H9 (cell line): ENCODE measurements at regions not wholly inside any gene's neighbourhood (a gene's known extent, or its start where the extent isn't known, plus 50 kb on each side); places are given as distances from the start of the nearest gene placed in this dataset.

Experiments used
- DNase-seq: peaks from one replicate; pipeline ENCODE4 v3.0.0-alpha.2; 2017
- H2AFZ ChIP-seq: one replicate; pipeline ENCODE4 v1.6.1; 2013; ENCODE audit warnings: mild to moderate bottlenecking, low read length, control low read depth, moderate library complexity
- H2AK5ac ChIP-seq: 2 replicates; pipeline ENCODE4 v1.6.1; 2013; ENCODE audit warnings: low read length, control low read depth, mixed read lengths; ENCODE audit not compliant: insufficient read length
- H2BK120ac ChIP-seq: one replicate; pipeline ENCODE4 v1.6.1; 2013; ENCODE audit warnings: low read depth, mild to moderate bottlenecking, low read length, control low read depth, inconsistent platforms; ENCODE audit not compliant: poor library complexity, severe bottlenecking
- H2BK12ac ChIP-seq: 2 replicates; pipeline ENCODE4 v1.6.1; 2013; ENCODE audit warnings: low read length, control low read depth, mixed read lengths, low read depth; ENCODE audit not compliant: insufficient read length
- H2BK15ac ChIP-seq: 2 replicates; pipeline ENCODE4 v1.6.1; 2013; ENCODE audit warnings: low read depth, low read length, control low read depth
- H2BK20ac ChIP-seq: one replicate; pipeline ENCODE4 v1.6.1; 2013; ENCODE audit warnings: low read depth, mild to moderate bottlenecking, low read length, control low read depth, inconsistent platforms; ENCODE audit not compliant: poor library complexity, severe bottlenecking
- H2BK5ac ChIP-seq: 2 replicates; pipeline ENCODE4 v1.6.1; 2013; ENCODE audit warnings: low read length, control low read depth, mixed read lengths; ENCODE audit not compliant: insufficient read length
- H3K14ac ChIP-seq: 2 replicates; pipeline ENCODE4 v1.6.1; 2013; ENCODE audit warnings: low read length, control low read depth; ENCODE audit not compliant: insufficient read depth
- H3K18ac ChIP-seq: 2 replicates; pipeline ENCODE4 v1.6.1; 2013; ENCODE audit warnings: low read depth, mild to moderate bottlenecking, mixed read lengths, low read length, control low read depth; ENCODE audit not compliant: insufficient read length
- H3K23ac ChIP-seq: 2 replicates; pipeline ENCODE4 v1.6.1; 2013; ENCODE audit warnings: low read length, control low read depth, mixed read lengths, low read depth; ENCODE audit not compliant: insufficient read length
- H3K23me2 ChIP-seq: 2 replicates; pipeline ENCODE4 v1.6.1; 2013; ENCODE audit warnings: low read depth, mild to moderate bottlenecking, mixed read lengths, low read length, control low read depth; ENCODE audit not compliant: insufficient read length, poor library complexity, severe bottlenecking
- H3K27ac ChIP-seq: 2 replicates; pipeline ENCODE4 v1.5.1; 2013; ENCODE audit warnings: low read length, control low read depth, mixed read lengths, low read depth; ENCODE audit not compliant: insufficient read length
- H3K27me3 ChIP-seq: 2 replicates; pipeline ENCODE4 v1.6.1; 2013; ENCODE audit warnings: low read length, control low read depth, inconsistent platforms; ENCODE audit not compliant: insufficient read depth
- H3K4ac ChIP-seq: 2 replicates; pipeline ENCODE4 v1.6.1; 2013; ENCODE audit warnings: low read depth, mild to moderate bottlenecking, control low read depth, inconsistent platforms, low read length, moderate library complexity
- H3K4me1 ChIP-seq: 2 replicates; pipeline ENCODE4 v1.6.1; 2013; ENCODE audit warnings: low read length, control low read depth, inconsistent platforms; ENCODE audit not compliant: insufficient read depth
- H3K4me2 ChIP-seq: 2 replicates; pipeline ENCODE4 v1.6.1; 2013; ENCODE audit warnings: low read length, control low read depth, mixed read lengths; ENCODE audit not compliant: insufficient read length, insufficient read depth
- H3K56ac ChIP-seq: 2 replicates; pipeline ENCODE4 v1.6.1; 2013; ENCODE audit warnings: low read depth, mild to moderate bottlenecking, mixed read lengths, low read length, control low read depth; ENCODE audit not compliant: insufficient read length
- H3K79me1 ChIP-seq: 2 replicates; pipeline ENCODE4 v1.6.1; 2013; ENCODE audit warnings: low read depth, mild to moderate bottlenecking, moderate library complexity, low read length, control low read depth, inconsistent platforms; ENCODE audit not compliant: insufficient read depth, poor library complexity, severe bottlenecking
- H3K79me2 ChIP-seq: 2 replicates; pipeline ENCODE4 v1.6.1; 2013; ENCODE audit warnings: low read length, control low read depth, inconsistent platforms; ENCODE audit not compliant: insufficient read depth
- H3K9ac ChIP-seq: 2 replicates; pipeline ENCODE4 v1.6.1; 2013; ENCODE audit warnings: low read length, control low read depth, mixed read lengths; ENCODE audit not compliant: insufficient read length; ENCODE audit errors: extremely low read depth
- H3K9me3 ChIP-seq: one replicate; pipeline ENCODE4 v1.6.1; 2013; ENCODE audit warnings: low read depth, low read length, inconsistent platforms; ENCODE audit not compliant: control insufficient read depth
- H3T11ph ChIP-seq: one replicate; pipeline ENCODE4 v1.6.1; 2013; ENCODE audit warnings: mild to moderate bottlenecking, low read length, control low read depth, inconsistent platforms
- H4K20me1 ChIP-seq: one replicate; pipeline ENCODE4 v1.6.1; 2013; ENCODE audit not compliant: control insufficient read depth, insufficient read length, insufficient read depth
- H4K5ac ChIP-seq: 2 replicates; pipeline ENCODE4 v1.6.1; 2013; ENCODE audit warnings: low read depth, mild to moderate bottlenecking, mixed read lengths, low read length, control low read depth; ENCODE audit not compliant: insufficient read length
- H4K8ac ChIP-seq: replicated peaks from 2 replicates; pipeline ENCODE4 v1.6.1; 2013; ENCODE audit warnings: low read length, control low read depth, mixed read lengths, low read depth; ENCODE audit not compliant: insufficient read length
- H4K91ac ChIP-seq: 2 replicates; pipeline ENCODE4 v1.6.1; 2013; ENCODE audit warnings: low read depth, mild to moderate bottlenecking, moderate library complexity, mixed read lengths, low read length, control low read depth; ENCODE audit not compliant: insufficient read length
- H3K27ac Mint-ChIP-seq, 3 experiments: 2 replicates in 2 of 3; 3 replicates in 1 of 3; pipeline ENCODE4 v1.8.0; 2020 to 2021; ENCODE audit warnings: mixed read lengths in 3 of 3, mild to moderate bottlenecking in 1 of 3, moderate library complexity in 1 of 3
- H3K27me3 Mint-ChIP-seq: 2 replicates; pipeline ENCODE4 v1.8.0; 2021; ENCODE audit warnings: low read depth, mild to moderate bottlenecking, moderate library complexity, mixed read lengths
- H3K36me3 Mint-ChIP-seq, 3 experiments: 2 replicates in 2 of 3; 3 replicates in 1 of 3; pipeline ENCODE4 v1.8.0; 2020 to 2021; ENCODE audit warnings: low read depth in 3 of 3, mixed read lengths in 3 of 3; ENCODE audit not compliant: insufficient read depth in 1 of 3
- H3K4me1 Mint-ChIP-seq, 2 experiments: 2 replicates each; pipeline ENCODE4 v1.8.0; 2020; ENCODE audit warnings: mixed read lengths in 2 of 2
- H3K4me3 Mint-ChIP-seq, 2 experiments: 2 replicates in 1 of 2; 3 replicates in 1 of 2; pipeline ENCODE4 v1.8.0; 2020 to 2021; ENCODE audit warnings: mild to moderate bottlenecking in 2 of 2, mixed read lengths in 2 of 2, moderate library complexity in 1 of 2
- H3K9me3 Mint-ChIP-seq, 2 experiments: 2 replicates in 1 of 2; 3 replicates in 1 of 2; pipeline ENCODE4 v1.8.0; 2020; ENCODE audit warnings: mild to moderate bottlenecking in 2 of 2, mixed read lengths in 2 of 2, moderate library complexity in 1 of 2
- CTCF ChIP-seq: fragments of 200-600 bp; sonication (generic); conservative IDR thresholded peaks from 3 replicates; pipeline ENCODE4 v1.8.0; 2021; ENCODE audit warnings: antibody characterized with exemption, mild to moderate bottlenecking

GRCh38 chr6:11858439-11858838, 79.8 kb upstream of the ADTRP start:
- H3K4me3 Mint-ChIP-seq, result no peak overlapping the region
- no peak overlapping the region for H3K23ac ChIP-seq
- no peaks in the 10 kb centered on the region for H3K27me3 ChIP-seq
- H2BK12ac ChIP-seq, result no peak overlapping the region
- H3K14ac ChIP-seq, result no peak overlapping the region
- no peak overlapping the region for H3K27ac ChIP-seq
- no peak overlapping the region for H2AK5ac ChIP-seq
- H3K56ac ChIP-seq, result no peak overlapping the region
- H2BK5ac ChIP-seq, result no peak overlapping the region
- H4K8ac ChIP-seq, result no peak overlapping the region
- no peaks in the 10 kb centered on the region for H3K4me1 Mint-ChIP-seq
- no peak overlapping the region for H2BK120ac ChIP-seq
- H3K36me3 Mint-ChIP-seq, result no peaks in the 10 kb centered on the region
- H3K4me2 ChIP-seq, result no peak overlapping the region
- no peak overlapping the region for H2BK20ac ChIP-seq
- H2AFZ ChIP-seq, result no peak overlapping the region
- H3K23me2 ChIP-seq, result no peaks in the 10 kb centered on the region
- H2BK15ac ChIP-seq, result no peak overlapping the region
- no peak for TF ChIP-seq CTCF
- no peaks in the 10 kb centered on the region for H3K79me1 ChIP-seq
- H3K9ac ChIP-seq, result no peak overlapping the region
- no peaks in the 10 kb centered on the region for H3K9me3 ChIP-seq
- H3K9me3 Mint-ChIP-seq, result no peaks in the 10 kb centered on the region
- H3K27me3 Mint-ChIP-seq, result no peaks in the 10 kb centered on the region; the same call in 1 of the 2 replicates
- no peak overlapping the region for H3T11ph ChIP-seq
- H4K20me1 ChIP-seq, result no peaks in the 10 kb centered on the region
- H4K91ac ChIP-seq, result no peak overlapping the region
- H3K4me1 ChIP-seq, result no peaks in the 10 kb centered on the region
- no peak overlapping the region for H3K27ac Mint-ChIP-seq
- H4K5ac ChIP-seq, result no peak overlapping the region
- H3K4ac ChIP-seq, result no peak overlapping the region
- no peak for DNase-seq
- no peaks in the 10 kb centered on the region for H3K79me2 ChIP-seq
- H3K18ac ChIP-seq, result no peak overlapping the region
